ENCODE measurements at regions not wholly inside any gene's neighbourhood (a gene's known extent, or its start where the extent isn't known, plus 50 kb on each side); places are given as distances from the start of the nearest gene placed in this dataset.

DNA sequence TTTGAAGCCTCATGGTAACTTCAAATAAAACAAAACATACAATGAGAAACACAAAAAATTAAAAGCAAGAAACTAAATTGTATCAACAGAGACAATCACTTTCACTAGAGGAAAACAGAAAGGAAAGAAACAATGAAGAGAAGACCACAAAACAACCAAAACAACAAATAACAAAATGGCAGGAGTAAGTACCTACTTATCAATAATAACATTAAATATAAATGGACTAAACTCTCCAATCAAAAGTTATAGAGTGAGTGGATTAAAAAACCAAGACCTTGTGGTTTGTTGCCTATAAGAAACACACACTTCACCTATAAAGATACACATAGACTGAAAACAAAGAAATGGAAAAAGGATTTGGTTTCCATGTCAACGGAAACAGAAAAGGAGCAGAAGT is 830.1 kb upstream of the TMEFF2 start:
- TF ChIP-seq POLR2AphosphoS5 (IDR thresholded peaks at IDR 0.05) (no peak), POLR2A (IDR thresholded peaks at IDR 0.05) (no peak)

Measured in stomach (tissue), 4 donors.